PC-9 (cell line): ENCODE measurements at regions not wholly inside any gene's neighbourhood (a gene's known extent, or its start where the extent isn't known, plus 50 kb on each side); places are given as distances from the start of the nearest gene placed in this dataset.

Experiments
- BruUV-seq: library from RNA; stranded (reverse); fragments of 400-500 nt; replicated peaks from 2 replicates; lab custom pipeline; 2021; lab: Mats Ljungman, UMichigan
- CTCF ChIA-PET: fragments of 300-600 bp; sonication (Branson Sonifier 250); formaldehyde crosslinking; loops from one replicate; lab custom pipeline; 2022; ENCODE audit warnings: antibody characterized with exemption; lab: Charles Lee
- POLR2A ChIA-PET: fragments of 300-600 bp; sonication (Branson Sonifier 250); formaldehyde crosslinking; loops from one replicate; lab custom pipeline; 2022; ENCODE audit warnings: antibody characterized with exemption; ENCODE audit not compliant: unreplicated experiment; lab: Charles Lee
- DNase-seq, 2 experiments: peaks; one replicate each; pipeline versions ENCODE4 v3.0.0 to v3.0.0-alpha.2; 2015 to 2022; ENCODE audit warnings: mixed read lengths in 1 of 2
- H2AFZ ChIP-seq: fragments of 200-600 bp; sonication (generic); 2 replicates; pipeline ENCODE4 v1.8.1; 2017; ENCODE audit warnings: antibody characterized with exemption
- H3F3A ChIP-seq: fragments of 200-600 bp; sonication (generic); 2 replicates; pipeline ENCODE4 v1.8.1; 2017; ENCODE audit warnings: antibody characterized with exemption, mild to moderate bottlenecking, low read depth; ENCODE audit not compliant: insufficient read depth
- H3K27ac ChIP-seq: fragments of 200-600 bp; sonication (generic); 2 replicates; pipeline ENCODE4 v1.6.1; 2016; ENCODE audit warnings: mixed run types
- H3K27me3 ChIP-seq: fragments of 200-600 bp; sonication (generic); 2 replicates; pipeline ENCODE4 v1.6.1; 2016; ENCODE audit warnings: low read depth, mixed run types; ENCODE audit not compliant: insufficient read depth
- H3K36me3 ChIP-seq: fragments of 200-600 bp; sonication (generic); 2 replicates; pipeline ENCODE4 v1.6.1; 2016; ENCODE audit warnings: low read depth, mixed run types
- H3K4me1 ChIP-seq: fragments of 200-600 bp; sonication (generic); replicated peaks from 2 replicates; pipeline ENCODE4 v1.6.1; 2016; ENCODE audit warnings: mixed run types; ENCODE audit not compliant: insufficient read depth
- H3K4me2 ChIP-seq: fragments of 200-600 bp; sonication (generic); 2 replicates; pipeline ENCODE4 v1.6.1; 2017; ENCODE audit warnings: mixed run types
- H3K4me3 ChIP-seq: fragments of 200-600 bp; sonication (generic); 2 replicates; pipeline ENCODE4 v1.6.1; 2016; ENCODE audit warnings: mixed run types
- H3K79me2 ChIP-seq: fragments of 200-600 bp; sonication (generic); 2 replicates; pipeline ENCODE4 v1.6.1; 2017; ENCODE audit warnings: low read depth, mixed run types
- H3K9me2 ChIP-seq: fragments of 200-600 bp; sonication (generic); 2 replicates; pipeline ENCODE4 v1.8.1; 2017; ENCODE audit warnings: mild to moderate bottlenecking; ENCODE audit not compliant: insufficient read depth
- H3K9me3 ChIP-seq: fragments of 200-600 bp; sonication (generic); 2 replicates; pipeline ENCODE4 v1.8.1; 2016; ENCODE audit warnings: low read depth; ENCODE audit not compliant: insufficient read depth
- H4K20me1 ChIP-seq: fragments of 200-600 bp; sonication (generic); 2 replicates; pipeline ENCODE4 v1.8.1; 2017; ENCODE audit not compliant: insufficient read depth
- EZH2 ChIP-seq: fragments of 200-600 bp; sonication (generic); IDR thresholded peaks from 2 replicates; pipeline ENCODE4 v1.8.0; 2017; ENCODE audit warnings: antibody characterized with exemption, low read depth
- intact Hi-C: fragments of 100-400 bp; cut with micrococcal nuclease; formaldehyde crosslinking; loops from one replicate; pipeline ENCODE4 v1.10.0; 2022; ENCODE audit not compliant: unreplicated experiment
- TF ChIP-seq, protein P1 (sequence below): fragments of 200-600 bp; sonication (generic); conservative IDR thresholded peaks from 2 replicates; pipeline ENCODE4 v1.6.1; 2017; ENCODE audit warnings: mixed run types, antibody characterized with exemption, mild to moderate bottlenecking, moderate library complexity

DNA sequence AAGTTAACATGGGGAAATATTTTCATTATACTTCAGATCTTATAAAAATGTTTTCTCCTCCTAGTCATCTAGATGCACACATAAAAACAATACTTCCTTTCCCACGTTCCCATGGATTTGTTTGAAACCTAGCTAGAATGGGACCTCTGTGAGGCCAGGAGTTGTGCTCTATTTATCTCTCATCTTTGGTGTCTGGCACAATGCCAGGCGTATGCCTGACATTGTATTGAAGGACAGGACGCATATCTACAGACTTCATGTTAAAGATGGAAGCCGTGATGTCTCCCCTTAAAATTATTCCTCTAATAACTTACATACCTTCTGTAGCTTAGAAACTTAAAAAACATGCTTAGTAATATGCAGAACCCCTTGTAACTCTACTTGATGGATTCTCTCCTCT is 394.5 kb upstream of the FAT1 start:
- no peak for DNase-seq
- Histone ChIP-seq H4K20me1 (no peaks in the 10 kb centered on the region), H3K9me3 (no peaks in the 10 kb centered on the region), H2AFZ (no peak overlapping the region), H3K27me3 (no peaks in the 10 kb centered on the region), H3K4me2 (no peak overlapping the region), H3K4me1 (no peaks in the 10 kb centered on the region), H3K36me3 (no peaks in the 10 kb centered on the region), H3K79me2 (no peaks in the 10 kb centered on the region), H3K27ac (no peak overlapping the region), H3K9me2 (no peaks in the 10 kb centered on the region), H3F3A (no peaks in the 10 kb centered on the region), H3K4me3 (no peak overlapping the region)
- ChIA-PET CTCF (no interaction called here), POLR2A (no interaction called here)
- intact Hi-C loops = no loop called here
- BruUV-seq = no TSS peak
- TF ChIP-seq, protein P1, sequence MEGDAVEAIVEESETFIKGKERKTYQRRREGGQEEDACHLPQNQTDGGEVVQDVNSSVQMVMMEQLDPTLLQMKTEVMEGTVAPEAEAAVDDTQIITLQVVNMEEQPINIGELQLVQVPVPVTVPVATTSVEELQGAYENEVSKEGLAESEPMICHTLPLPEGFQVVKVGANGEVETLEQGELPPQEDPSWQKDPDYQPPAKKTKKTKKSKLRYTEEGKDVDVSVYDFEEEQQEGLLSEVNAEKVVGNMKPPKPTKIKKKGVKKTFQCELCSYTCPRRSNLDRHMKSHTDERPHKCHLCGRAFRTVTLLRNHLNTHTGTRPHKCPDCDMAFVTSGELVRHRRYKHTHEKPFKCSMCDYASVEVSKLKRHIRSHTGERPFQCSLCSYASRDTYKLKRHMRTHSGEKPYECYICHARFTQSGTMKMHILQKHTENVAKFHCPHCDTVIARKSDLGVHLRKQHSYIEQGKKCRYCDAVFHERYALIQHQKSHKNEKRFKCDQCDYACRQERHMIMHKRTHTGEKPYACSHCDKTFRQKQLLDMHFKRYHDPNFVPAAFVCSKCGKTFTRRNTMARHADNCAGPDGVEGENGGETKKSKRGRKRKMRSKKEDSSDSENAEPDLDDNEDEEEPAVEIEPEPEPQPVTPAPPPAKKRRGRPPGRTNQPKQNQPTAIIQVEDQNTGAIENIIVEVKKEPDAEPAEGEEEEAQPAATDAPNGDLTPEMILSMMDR = no peak
- no peak for TF ChIP-seq EZH2

DNA sequence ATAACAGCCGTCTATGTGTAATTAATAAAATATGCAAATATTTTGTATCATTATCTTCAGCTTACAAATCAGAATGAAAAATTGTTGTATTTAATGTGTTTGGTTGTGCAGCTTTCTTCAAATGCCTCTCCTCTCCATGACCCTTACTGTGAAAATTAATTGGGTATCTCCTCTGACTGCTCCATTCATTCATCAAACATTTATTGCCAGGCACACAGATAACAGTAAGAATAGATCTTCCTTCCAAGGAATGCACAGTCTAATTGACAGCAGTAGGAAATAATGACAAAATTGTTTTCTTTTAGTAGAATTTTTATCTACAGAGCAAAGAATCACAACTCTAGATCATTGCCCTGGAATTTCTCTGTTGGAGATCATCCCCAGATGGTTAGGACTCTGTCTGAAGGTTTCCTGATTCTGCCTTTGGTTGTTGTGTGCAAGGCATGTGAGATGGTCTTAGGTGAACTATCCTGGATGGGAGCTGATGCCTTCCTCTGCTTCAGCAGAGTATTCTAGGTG is 395.0 kb upstream of the FAT1 start:
- no TSS peak for BruUV-seq
- TF ChIP-seq, protein P1 = no peak
- no peak for TF ChIP-seq EZH2
- Histone ChIP-seq H3F3A (no peaks in the 10 kb centered on the region), H2AFZ (no peak overlapping the region), H3K9me2 (no peaks in the 10 kb centered on the region), H3K27me3 (no peaks in the 10 kb centered on the region), H3K4me1 (no peaks in the 10 kb centered on the region), H3K9me3 (no peaks in the 10 kb centered on the region), H3K4me2 (no peak overlapping the region), H3K79me2 (no peaks in the 10 kb centered on the region), H4K20me1 (no peaks in the 10 kb centered on the region), H3K27ac (no peak overlapping the region), H3K4me3 (no peak overlapping the region), H3K36me3 (no peaks in the 10 kb centered on the region)
- no peak for DNase-seq
- ChIA-PET POLR2A (interaction anchor here (0.6 kb wide), 1 partner anchor 280 kb away, joined by 8 read pairs; no protein-coding TSS in a partner anchor), CTCF (interaction anchor here (0.7 kb wide), 1 partner anchor 1327 kb away, joined by 3 read pairs; no protein-coding TSS in a partner anchor)
- intact Hi-C loops = no loop called here

DNA sequence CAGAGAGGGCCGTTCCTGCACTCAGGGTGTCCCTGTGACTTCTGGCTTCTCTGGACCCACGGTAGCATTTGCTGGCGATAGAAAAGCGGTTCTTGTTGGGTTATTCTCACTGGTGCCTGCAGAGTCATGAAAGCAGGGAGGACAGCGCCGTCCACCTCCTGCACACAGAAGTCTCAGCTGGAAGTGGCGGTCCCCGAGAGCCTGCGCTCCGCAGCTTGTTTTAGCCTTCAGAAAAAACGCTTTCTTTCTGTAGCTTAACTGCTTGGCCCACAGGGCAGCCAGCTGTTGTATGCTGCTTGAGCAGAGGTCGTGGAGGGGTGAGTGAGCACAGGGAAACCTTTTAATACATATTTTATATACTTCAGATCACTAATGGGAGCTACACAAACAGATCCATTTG is 400.7 kb upstream of the FAT1 start:
- Histone ChIP-seq H3K4me3 (no peak overlapping the region), H4K20me1 (no peaks in the 10 kb centered on the region), H3K4me2 (no peak overlapping the region), H3K9me2 (no peaks in the 10 kb centered on the region), H2AFZ (no peak overlapping the region), H3K9me3 (no peaks in the 10 kb centered on the region), H3K36me3 (no peaks in the 10 kb centered on the region), H3F3A (no peaks in the 10 kb centered on the region), H3K27ac (no peak overlapping the region), H3K27me3 (no peaks in the 10 kb centered on the region), H3K4me1 (no peaks in the 10 kb centered on the region), H3K79me2 (no peaks in the 10 kb centered on the region)
- no TSS peak for BruUV-seq
- TF ChIP-seq EZH2 = no peak
- TF ChIP-seq, protein P1 = no peak
- ChIA-PET CTCF (no interaction called here), POLR2A (no interaction called here)
- intact Hi-C loops = no loop called here
- DNase-seq = no peak
